ENCODE measurements at regions not wholly inside any gene's neighbourhood (a gene's known extent, or its start where the extent isn't known, plus 50 kb on each side); places are given as distances from the start of the nearest gene placed in this dataset.

DNA sequence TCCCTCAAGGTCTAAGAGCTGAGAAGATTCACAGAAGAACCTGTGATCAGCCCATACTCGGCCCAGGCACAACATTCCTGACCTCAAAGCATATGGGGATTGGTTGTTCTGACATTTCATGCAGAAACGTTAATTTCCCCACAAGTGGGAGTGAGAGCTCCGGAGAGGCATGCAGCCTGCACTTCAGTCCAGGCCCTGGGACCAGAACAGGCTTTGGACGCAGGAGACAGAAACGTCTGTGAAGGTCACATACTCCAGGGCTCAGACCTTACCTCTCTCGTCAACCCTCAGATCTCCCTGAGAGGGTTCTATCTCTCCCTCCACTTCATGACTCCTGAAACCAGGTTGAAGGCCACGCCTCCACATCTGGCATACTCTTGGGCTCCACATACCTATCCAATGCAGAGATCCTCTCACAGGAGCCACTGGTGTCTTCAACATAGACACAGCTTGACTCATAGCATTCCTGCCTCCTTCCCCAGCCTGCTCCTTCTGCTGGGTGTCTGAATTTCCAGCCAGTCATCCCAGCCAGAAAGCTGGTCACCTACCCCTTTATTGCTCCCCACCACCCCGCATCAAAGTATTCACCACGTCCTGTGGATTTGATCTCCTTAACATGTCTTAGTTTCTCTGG is 149.2 kb downstream of the OMA1 start:
- TF ChIP-seq, protein P1, sequence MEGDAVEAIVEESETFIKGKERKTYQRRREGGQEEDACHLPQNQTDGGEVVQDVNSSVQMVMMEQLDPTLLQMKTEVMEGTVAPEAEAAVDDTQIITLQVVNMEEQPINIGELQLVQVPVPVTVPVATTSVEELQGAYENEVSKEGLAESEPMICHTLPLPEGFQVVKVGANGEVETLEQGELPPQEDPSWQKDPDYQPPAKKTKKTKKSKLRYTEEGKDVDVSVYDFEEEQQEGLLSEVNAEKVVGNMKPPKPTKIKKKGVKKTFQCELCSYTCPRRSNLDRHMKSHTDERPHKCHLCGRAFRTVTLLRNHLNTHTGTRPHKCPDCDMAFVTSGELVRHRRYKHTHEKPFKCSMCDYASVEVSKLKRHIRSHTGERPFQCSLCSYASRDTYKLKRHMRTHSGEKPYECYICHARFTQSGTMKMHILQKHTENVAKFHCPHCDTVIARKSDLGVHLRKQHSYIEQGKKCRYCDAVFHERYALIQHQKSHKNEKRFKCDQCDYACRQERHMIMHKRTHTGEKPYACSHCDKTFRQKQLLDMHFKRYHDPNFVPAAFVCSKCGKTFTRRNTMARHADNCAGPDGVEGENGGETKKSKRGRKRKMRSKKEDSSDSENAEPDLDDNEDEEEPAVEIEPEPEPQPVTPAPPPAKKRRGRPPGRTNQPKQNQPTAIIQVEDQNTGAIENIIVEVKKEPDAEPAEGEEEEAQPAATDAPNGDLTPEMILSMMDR (IDR thresholded peaks at IDR 0.05), result no peak
- TF ChIP-seq ZFX (IDR thresholded peaks at IDR 0.05; ENCODE audit: borderline replicate concordance), result no peak
- no peak overlapping the region for H3K27ac ChIP-seq

DNA sequence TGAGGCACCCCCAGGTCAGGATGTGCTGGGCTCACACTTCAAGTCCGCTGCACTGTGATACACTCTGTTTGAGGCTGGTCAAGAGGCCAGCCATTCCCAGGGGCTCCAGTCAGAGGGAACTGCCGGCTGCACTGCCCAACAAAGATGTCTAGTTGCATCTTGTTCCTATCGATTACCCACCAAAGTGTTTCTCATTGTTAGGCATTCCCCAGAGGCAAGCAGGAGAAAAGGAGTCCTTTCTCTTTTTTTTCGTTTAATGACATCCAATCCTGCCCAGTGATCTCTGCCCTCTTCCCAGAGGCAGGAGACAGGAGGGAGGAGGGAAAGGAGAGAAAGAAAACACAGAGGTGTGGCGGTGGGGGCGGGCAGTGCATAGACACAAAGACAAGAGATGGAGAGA is 150.4 kb downstream of the OMA1 start:
- H3K27ac ChIP-seq, result no peak overlapping the region
- TF ChIP-seq ZFX (IDR thresholded peaks at IDR 0.05; ENCODE audit: borderline replicate concordance), result no peak
- TF ChIP-seq, protein P1 (IDR thresholded peaks at IDR 0.05), result no peak

DNA sequence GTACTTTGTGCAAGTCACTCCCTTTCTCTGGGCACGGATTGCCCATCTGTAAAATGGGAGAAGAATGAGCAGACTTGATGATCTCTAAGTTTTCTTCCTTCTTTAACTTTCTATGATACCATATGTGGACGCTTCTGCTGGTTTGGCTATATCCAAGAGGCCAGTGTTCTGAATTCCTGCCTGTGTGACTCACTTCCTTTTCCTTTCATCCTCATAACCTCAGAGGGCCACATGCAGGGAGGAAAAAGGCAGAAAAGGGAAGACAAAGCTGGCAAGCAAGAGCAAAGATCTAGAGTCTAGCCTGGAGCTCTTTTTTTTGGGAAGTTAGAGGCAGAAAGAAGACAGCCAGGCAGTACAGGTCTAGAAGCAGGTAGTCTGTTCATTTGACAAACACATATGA is 151.2 kb downstream of the OMA1 start:
- H3K27ac ChIP-seq, result no peak overlapping the region
- TF ChIP-seq ZFX (IDR thresholded peaks at IDR 0.05; ENCODE audit: borderline replicate concordance), result no peak
- TF ChIP-seq, protein P1 (IDR thresholded peaks at IDR 0.05), result no peak

DNA sequence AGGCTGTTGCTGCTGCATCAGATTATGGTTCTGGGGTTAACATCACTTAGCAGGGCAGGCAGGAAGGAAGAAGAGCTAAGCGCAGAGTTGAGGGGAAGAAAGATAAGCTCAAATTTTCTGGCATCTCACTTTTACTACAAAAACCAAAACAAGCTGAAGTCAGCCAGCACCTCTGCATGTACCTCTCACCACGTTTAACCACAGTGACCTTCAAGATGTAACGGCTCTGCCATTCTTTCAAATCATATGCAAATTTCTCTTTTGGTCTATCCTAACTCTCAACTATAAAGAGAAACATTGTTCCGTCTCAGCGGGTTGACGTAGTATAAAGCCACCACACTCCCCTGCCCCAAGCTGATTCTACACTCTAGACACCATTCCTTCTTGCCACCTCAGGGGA is 154.4 kb downstream of the OMA1 start:
- TF ChIP-seq ZFX (IDR thresholded peaks at IDR 0.05; ENCODE audit: borderline replicate concordance), result no peak
- TF ChIP-seq, protein P1 (IDR thresholded peaks at IDR 0.05), result no peak

DNA sequence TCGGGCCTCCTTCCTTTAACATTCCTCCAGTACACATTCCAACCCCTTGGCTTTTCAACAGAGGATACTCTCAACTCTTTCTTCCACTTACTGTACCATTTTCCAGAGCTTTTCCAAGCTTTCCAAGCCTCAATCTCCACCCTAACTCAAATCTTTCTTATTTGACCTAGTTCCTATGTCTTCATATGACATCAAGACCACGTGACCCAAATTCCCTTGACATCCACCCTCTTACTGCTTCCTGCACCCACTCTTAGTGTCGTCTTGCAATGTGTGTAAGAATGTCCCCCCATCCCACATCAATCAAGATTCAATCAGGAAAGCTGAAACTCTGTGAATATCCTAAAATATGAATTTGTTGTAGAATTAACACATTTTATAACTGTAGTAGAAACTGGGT is 155.0 kb downstream of the OMA1 start:
- TF ChIP-seq ZFX (IDR thresholded peaks at IDR 0.05; ENCODE audit: borderline replicate concordance), result no peak
- TF ChIP-seq, protein P1 (IDR thresholded peaks at IDR 0.05), result no peak
- H3K27ac ChIP-seq, result no peak overlapping the region

More for the DNA sequence above, 154.4 kb downstream of the OMA1 start:
- no peak overlapping the region for H3K27ac ChIP-seq

DNA sequence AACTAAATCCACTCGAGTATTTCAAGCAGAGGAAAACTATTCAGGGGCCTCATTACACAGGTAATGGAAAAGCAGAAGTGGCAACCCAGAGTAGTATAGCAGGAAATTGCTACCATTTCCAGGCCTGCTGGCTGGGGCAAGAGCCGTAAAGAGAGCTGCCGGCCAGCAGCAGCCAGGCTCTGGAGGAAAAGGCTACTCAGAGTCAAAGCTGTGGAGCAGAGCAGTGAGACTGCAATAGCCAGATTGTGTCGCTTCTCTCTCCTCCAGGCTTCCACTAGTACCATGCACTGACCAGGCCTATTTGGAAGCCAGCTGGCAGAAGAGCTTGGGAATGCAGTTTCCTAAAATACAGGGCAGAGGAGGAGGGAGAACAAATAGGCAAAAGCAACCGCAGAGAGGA is 155.5 kb downstream of the OMA1 start:
- no peak overlapping the region for H3K27ac ChIP-seq

DNA sequence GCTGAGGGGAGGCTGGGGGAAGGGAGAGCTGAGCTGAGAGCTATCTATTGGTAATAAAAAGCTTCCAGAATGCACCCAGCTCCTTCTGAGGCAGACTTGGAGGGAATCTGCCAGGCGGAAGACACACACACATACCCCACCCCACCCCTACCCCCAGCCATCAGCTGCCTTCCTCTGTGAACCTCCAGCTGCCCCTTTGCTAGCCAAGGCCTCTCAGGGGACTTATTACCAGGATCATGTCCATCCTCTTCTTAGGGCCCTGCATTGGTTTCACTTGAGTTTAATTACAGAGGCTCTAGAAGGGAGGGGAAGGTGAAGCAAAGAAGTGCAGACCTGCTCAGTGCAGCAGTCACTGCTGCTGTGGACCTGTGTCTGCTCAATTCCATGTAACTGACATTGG is 156.4 kb downstream of the OMA1 start:
- H3K27ac ChIP-seq, result no peak overlapping the region
- TF ChIP-seq, protein P1 (IDR thresholded peaks at IDR 0.05), result no peak
- TF ChIP-seq ZFX (IDR thresholded peaks at IDR 0.05; ENCODE audit: borderline replicate concordance), result no peak

More for the DNA sequence above, 155.5 kb downstream of the OMA1 start:
- no peak for TF ChIP-seq ZFX (IDR thresholded peaks at IDR 0.05; ENCODE audit: borderline replicate concordance)
- TF ChIP-seq, protein P1 (IDR thresholded peaks at IDR 0.05), result no peak

Measured in 22Rv1 (cell line).